Stimulated activated memory B cell treated with anti-CD40 and anti-IgM and Interleukin-4, amounts not matched to agents 10 μg/mL and 1 μg/mL and 100 μg/mL, for 72 hours (primary cell): ENCODE measurements at regions not wholly inside any gene's neighbourhood (a gene's known extent, or its start where the extent isn't known, plus 50 kb on each side); places are given as distances from the start of the nearest gene placed in this dataset.

Experiments used
- ATAC-seq: fragments of 150-1000 bp; cut with Tn5 transposase; 2 replicates; pipeline ENCODE4 v1.10.0; 2021
- H3K27ac Mint-ChIP-seq: one replicate; pipeline ENCODE4 v1.8.0; 2022; ENCODE audit warnings: mild to moderate bottlenecking, mixed read lengths
- H3K27me3 Mint-ChIP-seq: one replicate; pipeline ENCODE4 v1.8.0; 2022; ENCODE audit warnings: mixed read lengths
- H3K36me3 Mint-ChIP-seq: one replicate; pipeline ENCODE4 v1.8.0; 2022; ENCODE audit warnings: mixed read lengths
- H3K4me1 Mint-ChIP-seq: one replicate; pipeline ENCODE4 v1.8.0; 2022; ENCODE audit warnings: mixed read lengths
- H3K4me3 Mint-ChIP-seq: one replicate; pipeline ENCODE4 v1.8.0; 2022; ENCODE audit warnings: mild to moderate bottlenecking, moderate library complexity, mixed read lengths
- H3K9me3 Mint-ChIP-seq: one replicate; pipeline ENCODE4 v1.8.0; 2022; ENCODE audit warnings: mixed read lengths

DNA sequence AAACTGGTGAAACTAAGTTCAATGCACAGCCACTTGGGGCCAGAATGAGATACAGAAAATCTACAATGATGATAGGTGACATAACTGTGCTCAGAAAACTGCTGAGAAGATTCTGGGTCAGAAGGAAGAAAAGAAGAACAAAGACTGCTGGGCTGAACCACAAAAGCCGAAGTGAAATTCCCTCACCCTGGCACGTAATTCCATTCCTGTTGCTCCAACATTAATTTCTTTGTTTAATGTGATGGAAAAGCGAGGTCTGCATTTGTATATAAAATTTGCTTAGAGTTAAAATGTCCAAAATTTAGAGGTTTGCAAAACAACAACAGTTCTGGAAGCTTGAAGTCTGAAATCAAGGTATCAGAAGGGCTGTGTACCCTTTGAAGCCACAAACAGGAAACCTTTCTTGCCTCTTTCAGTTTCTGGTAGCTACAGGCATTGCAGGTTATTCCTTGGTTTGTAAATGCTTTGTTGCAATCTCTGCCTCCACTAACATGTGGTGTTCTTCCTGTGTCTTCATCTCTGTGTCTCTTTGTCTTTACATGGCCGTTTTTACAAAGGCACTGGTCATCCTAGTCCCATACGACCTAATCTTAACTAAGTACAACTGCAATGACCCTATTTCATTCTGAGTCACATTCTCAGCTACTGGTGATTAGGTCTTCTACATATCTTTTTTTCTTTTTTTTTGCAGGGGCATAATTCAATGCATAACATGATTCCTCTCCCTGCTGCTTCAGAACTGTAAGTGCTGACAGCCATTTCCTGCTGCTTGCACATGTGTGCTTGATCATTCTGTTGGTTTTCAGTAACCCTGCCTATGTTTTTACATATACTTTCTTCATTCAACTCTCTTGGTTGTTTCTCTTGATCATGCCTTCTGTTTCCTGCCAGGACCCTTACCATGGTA is 603.0 kb upstream of the CDH8 start:
- Mint-ChIP-seq H3K4me3 (no peak overlapping the region), H3K27me3 (no peaks in the 10 kb centered on the region), H3K9me3 (peaks cover 9% of the 10 kb centered on the region), H3K36me3 (no peaks in the 10 kb centered on the region), H3K4me1 (no peaks in the 10 kb centered on the region), H3K27ac (no peak overlapping the region)
- no peak for ATAC-seq

DNA sequence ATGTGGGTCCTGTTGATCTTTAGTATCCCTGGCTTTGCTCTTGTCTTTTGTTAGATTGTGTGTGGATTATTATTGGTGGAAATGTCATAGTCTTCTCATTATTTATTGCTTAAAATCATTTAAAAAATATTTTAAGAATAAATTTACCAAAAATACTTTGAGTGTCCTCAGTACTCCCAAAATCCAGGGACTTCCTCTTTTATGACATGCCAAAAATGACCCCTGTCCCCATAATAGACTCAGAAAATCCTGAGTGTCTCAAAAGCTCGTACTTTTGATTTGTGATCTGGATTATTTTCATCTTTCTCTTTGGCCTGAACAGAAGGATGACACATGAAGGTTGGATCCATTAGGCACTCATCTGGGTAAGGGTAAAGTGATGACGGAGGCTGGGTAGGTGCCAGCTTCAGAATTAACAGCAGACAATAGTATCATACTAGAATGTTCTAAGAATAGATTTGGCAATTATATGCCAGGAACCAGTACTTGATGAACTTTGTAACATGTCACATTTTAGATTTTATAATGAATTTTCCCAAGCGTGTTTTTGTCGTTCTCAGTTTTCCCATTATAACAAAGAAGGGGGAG is 602.2 kb upstream of the CDH8 start:
- no peaks in the 10 kb centered on the region for H3K36me3 Mint-ChIP-seq
- H3K9me3 Mint-ChIP-seq = peaks cover 7% of the 10 kb centered on the region
- no peak for ATAC-seq

DNA sequence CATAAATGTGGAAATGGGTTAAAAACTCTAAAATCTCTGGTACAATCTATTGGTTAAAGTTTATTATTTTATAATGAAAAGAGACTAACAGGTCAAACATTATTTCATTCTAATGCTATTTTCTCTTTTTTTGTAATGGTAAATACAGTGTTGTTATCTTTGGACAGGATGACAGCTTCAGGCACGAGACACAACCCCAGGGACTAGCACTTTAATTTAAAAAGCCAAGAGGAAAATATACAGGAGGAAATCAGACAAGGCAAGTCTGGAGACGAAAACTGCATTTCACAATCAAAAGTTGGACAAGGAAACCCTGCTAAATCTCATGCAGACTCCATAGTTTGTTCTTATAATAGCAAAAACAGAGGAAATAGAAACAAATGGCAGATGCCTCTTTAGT is 589.1 kb upstream of the CDH8 start:
- H3K27me3 Mint-ChIP-seq = no peaks in the 10 kb centered on the region
- H3K9me3 Mint-ChIP-seq = peaks cover 19% of the 10 kb centered on the region

More for the DNA sequence above, 602.2 kb upstream of the CDH8 start:
- no peak overlapping the region for H3K4me3 Mint-ChIP-seq
- H3K4me1 Mint-ChIP-seq = no peaks in the 10 kb centered on the region
- no peak overlapping the region for H3K27ac Mint-ChIP-seq
- no peaks in the 10 kb centered on the region for H3K27me3 Mint-ChIP-seq

DNA sequence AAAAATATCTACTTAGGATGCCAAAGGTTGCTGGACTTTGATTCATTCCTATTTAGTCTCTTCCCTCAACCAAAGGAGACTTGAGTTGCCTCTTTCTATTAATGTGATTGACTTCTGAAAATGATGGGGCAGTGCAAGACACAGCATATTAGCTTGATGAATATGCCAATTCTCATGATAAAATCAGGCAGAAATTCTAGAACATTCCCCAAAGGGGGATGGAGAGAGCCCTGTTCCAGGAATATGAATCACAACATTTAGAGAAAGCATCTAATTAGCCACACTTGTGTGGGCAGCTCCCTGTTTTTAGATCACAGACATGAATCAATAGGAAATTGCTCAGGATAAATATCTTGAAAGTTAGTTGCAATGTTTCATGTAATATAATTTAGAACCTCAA is 584.0 kb upstream of the CDH8 start:
- H3K4me3 Mint-ChIP-seq = no peak overlapping the region
- no peak overlapping the region for H3K27ac Mint-ChIP-seq
- peaks cover 14% of the 10 kb centered on the region for H3K9me3 Mint-ChIP-seq
- no peaks in the 10 kb centered on the region for H3K27me3 Mint-ChIP-seq
- no peaks in the 10 kb centered on the region for H3K36me3 Mint-ChIP-seq
- H3K4me1 Mint-ChIP-seq = no peaks in the 10 kb centered on the region
- ATAC-seq = no peak

More for the DNA sequence above, 589.1 kb upstream of the CDH8 start:
- Mint-ChIP-seq H3K4me3 (no peak overlapping the region), H3K27ac (no peak overlapping the region), H3K4me1 (no peaks in the 10 kb centered on the region), H3K36me3 (no peaks in the 10 kb centered on the region)
- ATAC-seq = no peak

DNA sequence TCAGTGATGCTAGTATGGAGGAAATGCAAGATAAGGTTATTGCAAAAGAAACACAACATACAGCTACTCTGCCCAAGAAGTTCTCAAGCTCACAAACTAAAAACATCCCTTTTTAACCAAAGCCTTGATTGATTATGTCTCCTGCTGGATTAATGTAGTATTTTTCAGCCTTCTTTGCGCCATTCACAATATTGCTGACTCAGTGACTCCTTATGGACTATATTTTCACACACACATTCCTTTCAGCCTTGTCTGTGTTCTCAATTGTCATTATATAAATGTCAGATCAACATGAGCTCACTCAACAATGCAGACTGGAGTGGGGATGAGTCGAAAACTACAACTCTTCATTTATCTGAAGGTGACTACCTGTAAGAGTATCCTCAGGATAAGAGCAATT is 579.3 kb upstream of the CDH8 start:
- no peak for ATAC-seq
- Mint-ChIP-seq H3K4me3 (no peak overlapping the region), H3K27me3 (no peaks in the 10 kb centered on the region), H3K36me3 (no peaks in the 10 kb centered on the region), H3K4me1 (no peaks in the 10 kb centered on the region), H3K27ac (no peak overlapping the region), H3K9me3 (peaks cover 12% of the 10 kb centered on the region)

DNA sequence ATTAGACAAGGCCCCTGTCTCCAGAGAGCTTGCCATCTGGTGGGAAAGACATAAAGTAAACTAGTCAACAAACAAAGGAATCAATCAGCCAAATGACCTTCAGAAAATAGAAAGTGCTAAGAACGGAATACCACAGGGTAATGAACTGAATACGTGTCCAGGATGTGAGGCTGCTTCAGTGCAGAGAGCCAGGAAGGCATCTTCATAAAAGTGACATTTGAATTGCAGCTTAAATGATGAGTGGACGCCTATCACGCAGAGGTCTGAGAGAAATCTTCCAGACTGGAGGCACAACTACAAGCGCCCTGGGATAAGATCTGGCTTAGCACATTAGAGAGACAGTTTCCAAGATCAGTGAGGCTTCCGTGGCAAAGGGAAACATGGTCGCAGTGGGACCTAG is 574.1 kb upstream of the CDH8 start:
- H3K9me3 Mint-ChIP-seq = peaks cover 8% of the 10 kb centered on the region

DNA sequence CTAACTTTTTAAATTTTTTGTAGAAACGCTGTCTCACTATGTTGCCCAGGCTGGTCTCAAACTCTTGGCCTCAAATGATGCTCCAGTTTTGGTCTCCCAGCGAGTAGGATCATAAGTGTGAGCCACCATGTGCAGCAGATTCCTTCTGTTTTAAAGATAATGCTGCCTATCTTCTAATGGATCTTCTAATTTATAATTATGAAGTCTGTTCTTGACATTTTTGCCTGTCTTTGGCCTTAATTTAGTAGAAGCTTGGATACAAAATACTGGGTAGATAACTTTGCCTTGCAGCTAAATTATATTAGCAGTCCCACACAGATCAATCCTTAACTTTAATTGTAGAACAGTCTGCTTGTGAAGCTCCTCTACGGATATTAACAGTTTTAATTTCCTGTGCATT is 566.6 kb upstream of the CDH8 start:
- ATAC-seq = no peak
- Mint-ChIP-seq H3K4me3 (no peak overlapping the region), H3K9me3 (peaks cover 18% of the 10 kb centered on the region), H3K4me1 (no peaks in the 10 kb centered on the region), H3K36me3 (no peaks in the 10 kb centered on the region), H3K27ac (no peak overlapping the region), H3K27me3 (no peaks in the 10 kb centered on the region)

More for the DNA sequence above, 574.1 kb upstream of the CDH8 start:
- Mint-ChIP-seq H3K27me3 (no peaks in the 10 kb centered on the region), H3K36me3 (no peaks in the 10 kb centered on the region), H3K4me3 (no peak overlapping the region), H3K4me1 (no peaks in the 10 kb centered on the region), H3K27ac (no peak overlapping the region)
- ATAC-seq = no peak

DNA sequence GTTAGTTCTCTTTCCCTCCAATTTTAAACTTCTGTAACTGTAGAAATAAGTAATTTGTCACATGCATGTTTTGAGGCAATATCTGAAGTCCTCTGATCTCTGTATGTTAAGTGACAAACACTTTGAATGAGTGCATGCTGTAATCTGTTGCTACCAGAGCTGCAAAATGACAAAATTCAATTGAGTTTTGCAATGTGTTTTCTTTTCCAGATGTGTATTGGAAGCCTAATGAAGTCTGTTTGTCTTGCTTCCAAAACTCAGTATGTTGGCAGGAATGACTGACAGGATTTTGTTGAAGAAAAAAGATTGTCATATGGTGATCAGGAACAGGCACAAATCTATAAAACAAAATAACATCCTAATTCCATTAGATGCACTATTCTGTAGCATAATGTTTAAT is 561.6 kb upstream of the CDH8 start:
- Mint-ChIP-seq H3K4me1 (no peaks in the 10 kb centered on the region), H3K9me3 (peaks cover 13% of the 10 kb centered on the region), H3K36me3 (no peaks in the 10 kb centered on the region), H3K4me3 (no peak overlapping the region), H3K27me3 (no peaks in the 10 kb centered on the region), H3K27ac (no peak overlapping the region)
- no peak for ATAC-seq

DNA sequence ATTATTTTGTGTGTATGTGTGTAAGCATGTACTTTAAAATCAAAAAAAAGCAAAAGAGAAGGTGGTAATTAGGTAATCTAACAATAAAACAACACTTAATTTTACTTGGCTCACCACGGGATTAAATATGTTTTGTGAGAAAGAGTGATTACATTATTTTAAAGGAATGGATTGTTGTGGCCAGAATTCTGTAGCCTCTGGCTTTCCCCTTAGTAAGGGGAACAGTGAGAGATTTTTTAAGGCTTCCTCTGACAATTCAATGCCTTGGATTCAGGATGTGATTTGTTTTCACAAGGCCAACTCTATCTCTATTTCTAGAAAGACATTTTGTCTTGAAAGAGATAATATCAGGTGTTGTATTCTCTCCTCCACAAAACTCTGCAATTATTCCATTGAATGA is 560.3 kb upstream of the CDH8 start:
- Mint-ChIP-seq H3K27me3 (no peaks in the 10 kb centered on the region), H3K4me1 (no peaks in the 10 kb centered on the region), H3K36me3 (no peaks in the 10 kb centered on the region), H3K4me3 (no peak overlapping the region), H3K27ac (no peak overlapping the region), H3K9me3 (peaks cover 9% of the 10 kb centered on the region)
- ATAC-seq = no peak

DNA sequence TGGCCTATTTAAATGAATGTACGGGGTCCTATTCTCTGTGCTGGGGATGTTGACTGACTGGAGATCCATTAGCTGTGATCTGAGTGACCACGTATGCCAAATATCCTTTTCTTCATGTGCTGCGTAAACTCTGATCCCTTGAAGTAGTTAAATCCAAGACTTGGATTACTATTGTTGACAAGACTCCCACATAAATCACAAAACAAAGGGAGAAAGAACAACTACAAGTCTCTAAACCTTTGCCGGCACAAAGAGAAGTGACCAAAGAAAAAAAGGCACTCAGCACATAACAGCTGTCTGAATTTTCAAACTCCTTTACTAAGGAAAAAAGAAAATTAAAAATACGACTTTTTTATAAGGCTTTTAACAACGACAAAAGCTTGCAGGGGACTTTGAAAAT is 559.9 kb upstream of the CDH8 start:
- no peak for ATAC-seq
- Mint-ChIP-seq H3K36me3 (no peaks in the 10 kb centered on the region), H3K9me3 (peaks cover 7% of the 10 kb centered on the region), H3K27me3 (no peaks in the 10 kb centered on the region), H3K4me1 (no peaks in the 10 kb centered on the region), H3K4me3 (no peak overlapping the region), H3K27ac (no peak overlapping the region)

DNA sequence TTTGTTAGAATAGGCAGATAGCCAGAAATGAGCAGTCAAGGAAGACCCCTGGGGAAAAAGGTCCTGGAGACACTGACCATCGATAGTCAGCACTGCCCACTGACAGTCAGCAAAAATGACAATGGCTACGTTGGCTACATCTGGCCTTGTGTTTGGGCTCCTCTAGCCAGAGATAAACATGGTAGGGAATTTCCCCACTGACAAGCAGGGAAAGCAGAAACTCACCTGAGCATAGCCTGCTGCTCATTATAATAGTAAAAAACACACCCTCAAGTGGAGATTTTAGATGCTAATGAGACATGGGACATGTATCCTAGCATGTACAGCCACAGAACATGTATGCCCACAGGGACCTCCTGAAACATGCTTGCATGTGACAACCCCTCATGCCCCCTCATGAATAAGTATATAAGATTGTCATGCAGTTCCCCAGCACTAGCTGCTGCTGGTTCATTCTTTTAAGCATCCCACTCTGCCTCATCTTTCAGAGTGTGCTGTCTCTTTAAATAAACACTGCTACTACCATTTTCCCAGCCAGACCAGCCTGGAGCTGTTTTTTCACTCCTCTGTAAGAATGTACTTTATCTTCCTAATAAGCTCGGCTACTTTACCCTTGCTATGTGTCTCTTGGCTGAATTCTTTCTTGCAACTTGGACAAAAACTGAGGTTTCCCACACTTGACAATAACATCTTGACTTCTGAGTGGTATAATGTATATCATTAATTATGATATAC is 550.1 kb upstream of the CDH8 start:
- ATAC-seq = no peak
- Mint-ChIP-seq H3K4me1 (no peaks in the 10 kb centered on the region), H3K27me3 (no peaks in the 10 kb centered on the region), H3K27ac (no peak overlapping the region), H3K4me3 (no peak overlapping the region), H3K36me3 (no peaks in the 10 kb centered on the region), H3K9me3 (peaks cover 14% of the 10 kb centered on the region)

DNA sequence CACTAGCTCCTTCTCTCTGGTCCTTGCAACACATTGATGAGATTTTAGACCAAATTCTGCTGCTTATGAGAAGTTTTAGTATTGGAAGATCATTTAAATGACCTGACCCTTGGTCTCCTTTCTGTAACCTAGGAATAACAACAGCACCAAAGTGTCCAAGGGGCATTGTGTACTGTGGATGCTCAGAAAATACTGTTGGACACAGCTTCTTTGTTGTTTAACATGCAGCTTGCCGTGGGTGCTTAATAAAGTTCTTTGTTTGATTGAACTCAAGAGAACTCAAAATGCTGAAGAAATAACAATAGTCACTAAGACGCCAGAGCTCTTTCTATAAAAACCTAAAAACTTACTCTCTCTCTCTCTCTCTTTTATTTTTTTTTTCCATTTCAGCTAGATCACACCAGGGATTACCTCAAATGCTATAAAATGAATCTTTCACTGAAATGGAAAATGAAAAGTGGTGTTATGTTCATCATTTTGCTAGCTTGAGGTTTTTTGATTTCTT is 548.9 kb upstream of the CDH8 start:
- no peaks in the 10 kb centered on the region for H3K36me3 Mint-ChIP-seq
- ATAC-seq = no peak
- no peak overlapping the region for H3K27ac Mint-ChIP-seq
- H3K4me1 Mint-ChIP-seq = no peaks in the 10 kb centered on the region
- no peaks in the 10 kb centered on the region for H3K27me3 Mint-ChIP-seq
- no peak overlapping the region for H3K4me3 Mint-ChIP-seq
- H3K9me3 Mint-ChIP-seq = peaks cover 10% of the 10 kb centered on the region

DNA sequence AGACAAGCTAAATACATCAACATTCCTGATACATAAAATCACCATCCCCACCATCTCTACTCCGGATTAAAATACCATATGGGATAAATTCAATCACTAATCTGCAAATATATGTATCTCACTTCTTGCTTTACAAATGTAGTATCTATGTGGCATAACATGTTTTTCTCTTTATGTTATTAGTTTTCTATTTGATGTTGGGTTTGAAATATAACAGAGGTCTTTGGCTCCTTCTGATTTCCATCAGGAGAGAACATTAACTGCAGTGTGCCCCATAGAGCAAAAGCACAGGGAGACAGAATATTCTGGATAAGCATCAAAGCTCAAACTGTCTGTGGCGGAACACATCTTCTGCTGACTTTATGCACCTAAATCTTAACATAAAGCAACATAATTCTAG is 547.2 kb upstream of the CDH8 start:
- H3K4me1 Mint-ChIP-seq = no peaks in the 10 kb centered on the region
- H3K4me3 Mint-ChIP-seq = no peak overlapping the region
- H3K27ac Mint-ChIP-seq = no peak overlapping the region
- H3K36me3 Mint-ChIP-seq = no peaks in the 10 kb centered on the region
- H3K27me3 Mint-ChIP-seq = no peaks in the 10 kb centered on the region
- peaks cover 10% of the 10 kb centered on the region for H3K9me3 Mint-ChIP-seq
- no peak for ATAC-seq

DNA sequence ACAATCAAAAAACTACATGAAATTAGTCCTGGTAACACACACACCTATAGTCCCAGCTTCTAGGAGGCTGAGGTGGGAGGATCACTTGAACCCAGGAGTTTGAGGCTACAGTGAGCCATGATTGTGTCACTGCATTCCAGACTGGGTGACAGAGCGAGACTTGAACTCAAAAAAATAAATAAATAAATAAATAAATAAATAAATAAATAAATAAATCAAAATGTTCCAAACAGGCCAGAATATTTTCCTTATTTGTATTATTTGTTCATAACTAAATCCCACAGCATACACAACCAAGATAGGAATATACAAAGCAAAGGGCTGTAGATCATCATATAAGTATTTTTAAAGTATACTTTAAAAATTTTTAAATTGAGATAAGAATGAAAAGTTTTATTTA is 537.2 kb upstream of the CDH8 start:
- no peaks in the 10 kb centered on the region for H3K4me1 Mint-ChIP-seq
- H3K4me3 Mint-ChIP-seq = no peak overlapping the region
- no peak overlapping the region for H3K27ac Mint-ChIP-seq
- peaks cover 3% of the 10 kb centered on the region for H3K9me3 Mint-ChIP-seq
- no peak for ATAC-seq
- no peaks in the 10 kb centered on the region for H3K27me3 Mint-ChIP-seq
- no peaks in the 10 kb centered on the region for H3K36me3 Mint-ChIP-seq

DNA sequence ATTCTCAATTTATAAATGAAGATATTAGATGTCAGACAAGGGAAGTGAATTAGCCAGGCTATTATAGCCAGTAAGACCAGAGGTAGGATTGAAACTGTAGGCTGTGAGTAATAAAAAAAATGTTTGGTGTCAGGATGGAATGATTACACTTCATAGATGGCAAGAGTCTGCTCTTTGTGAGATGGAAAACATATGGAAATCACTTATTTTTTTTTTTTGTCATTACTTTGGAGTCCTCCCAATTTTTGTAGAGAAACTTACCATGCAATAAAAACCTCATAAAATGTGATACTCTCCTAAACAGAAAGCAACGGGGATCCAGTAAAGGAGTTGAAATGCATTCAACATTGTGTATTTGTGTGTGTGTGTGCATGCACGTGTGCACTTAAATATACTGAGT is 532.7 kb upstream of the CDH8 start:
- no peaks in the 10 kb centered on the region for H3K36me3 Mint-ChIP-seq
- H3K27me3 Mint-ChIP-seq = no peaks in the 10 kb centered on the region
- no peak for ATAC-seq
- no peaks in the 10 kb centered on the region for H3K9me3 Mint-ChIP-seq
- no peak overlapping the region for H3K4me3 Mint-ChIP-seq
- H3K4me1 Mint-ChIP-seq = no peaks in the 10 kb centered on the region
- H3K27ac Mint-ChIP-seq = no peak overlapping the region
